IMR-90 (cell line): ENCODE measurements at regions not wholly inside any gene's neighbourhood (a gene's known extent, or its start where the extent isn't known, plus 50 kb on each side); places are given as distances from the start of the nearest gene placed in this dataset.

Experiments
- BHLHE40 ChIP-seq: fragments of 150-350 bp; IDR thresholded peaks from 2 replicates; pipeline ENCODE4 v1.6.1; 2016; ENCODE audit warnings: mild to moderate bottlenecking, low read depth, low read length
- CHD1 ChIP-seq: IDR thresholded peaks from 2 replicates; pipeline ENCODE4 v1.6.1; 2012; ENCODE audit warnings: low read depth, low read length, improper control_type of control experiment
- POLR2A ChIP-seq: IDR thresholded peaks from 2 replicates; pipeline ENCODE4 v1.6.1; 2012; ENCODE audit warnings: mild to moderate bottlenecking, low read depth, low read length
- SMC3 ChIP-seq: fragments of 150-350 bp; IDR thresholded peaks from 2 replicates; pipeline ENCODE4 v1.6.1; 2016; ENCODE audit warnings: low read depth, mild to moderate bottlenecking, antibody characterized with exemption, low read length, moderate library complexity
- TF ChIP-seq, protein P1 (sequence below): conservative IDR thresholded peaks from 2 replicates; pipeline ENCODE4 v1.5.1; 2012; ENCODE audit warnings: mild to moderate bottlenecking, low read depth, low read length, improper control_type of control experiment

DNA sequence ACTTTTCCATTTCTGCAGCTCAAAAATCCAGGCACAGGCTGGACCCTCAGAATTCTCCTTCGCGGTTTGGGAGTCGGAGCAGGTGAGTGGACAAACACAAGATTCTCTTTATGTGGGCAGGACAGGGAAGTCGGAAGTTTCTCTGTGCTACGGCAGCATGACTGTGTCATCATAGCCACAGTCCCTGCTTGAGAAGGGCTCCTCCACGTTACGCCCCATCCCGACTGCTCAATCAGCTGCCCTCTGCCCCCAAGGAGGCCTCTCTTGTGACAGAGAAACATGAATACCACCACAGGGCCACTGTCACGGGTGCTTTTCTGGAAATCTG, 89.0 kb upstream of the SHISAL1 start:
- TF ChIP-seq, protein P1, sequence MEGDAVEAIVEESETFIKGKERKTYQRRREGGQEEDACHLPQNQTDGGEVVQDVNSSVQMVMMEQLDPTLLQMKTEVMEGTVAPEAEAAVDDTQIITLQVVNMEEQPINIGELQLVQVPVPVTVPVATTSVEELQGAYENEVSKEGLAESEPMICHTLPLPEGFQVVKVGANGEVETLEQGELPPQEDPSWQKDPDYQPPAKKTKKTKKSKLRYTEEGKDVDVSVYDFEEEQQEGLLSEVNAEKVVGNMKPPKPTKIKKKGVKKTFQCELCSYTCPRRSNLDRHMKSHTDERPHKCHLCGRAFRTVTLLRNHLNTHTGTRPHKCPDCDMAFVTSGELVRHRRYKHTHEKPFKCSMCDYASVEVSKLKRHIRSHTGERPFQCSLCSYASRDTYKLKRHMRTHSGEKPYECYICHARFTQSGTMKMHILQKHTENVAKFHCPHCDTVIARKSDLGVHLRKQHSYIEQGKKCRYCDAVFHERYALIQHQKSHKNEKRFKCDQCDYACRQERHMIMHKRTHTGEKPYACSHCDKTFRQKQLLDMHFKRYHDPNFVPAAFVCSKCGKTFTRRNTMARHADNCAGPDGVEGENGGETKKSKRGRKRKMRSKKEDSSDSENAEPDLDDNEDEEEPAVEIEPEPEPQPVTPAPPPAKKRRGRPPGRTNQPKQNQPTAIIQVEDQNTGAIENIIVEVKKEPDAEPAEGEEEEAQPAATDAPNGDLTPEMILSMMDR, result no peak
- TF ChIP-seq BHLHE40 (no peak), SMC3 (no peak), POLR2A (no peak), CHD1 (no peak)
